SHP77 treated with DMSO at 0.1 percent for 48 hours (cell line): ENCODE measurements at regions not wholly inside any gene's neighbourhood (a gene's known extent, or its start where the extent isn't known, plus 50 kb on each side); places are given as distances from the start of the nearest gene placed in this dataset.

Source experiments
- DNase-seq: peaks from one replicate; lab custom pipeline; 2025; lab: John Stamatoyannopoulos, UW

DNA sequence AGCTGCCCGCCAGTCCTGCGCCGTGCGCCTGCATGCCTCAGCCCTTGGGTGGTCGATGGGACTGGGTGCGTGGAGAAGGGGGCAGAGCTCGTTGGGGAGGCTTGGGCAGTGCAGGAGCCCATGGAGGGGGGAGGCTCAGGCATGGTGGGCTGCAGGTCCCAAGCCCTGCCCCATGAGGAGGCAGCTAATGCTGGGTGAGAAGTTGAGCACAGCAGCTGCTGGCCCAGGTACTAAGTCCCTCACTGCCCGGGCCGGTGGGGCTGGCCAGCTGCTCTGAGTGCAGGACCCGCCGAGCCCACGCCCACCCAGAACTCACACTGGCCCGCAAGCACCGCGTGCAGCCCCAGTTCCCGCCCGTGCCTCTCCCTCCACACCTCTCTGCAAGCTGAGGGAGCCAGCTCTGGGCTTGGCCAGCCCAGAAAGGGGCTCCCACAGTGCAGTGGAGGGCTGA is 764.3 kb upstream of the TYRP1 start:
- DNase-seq = no peak

DNA sequence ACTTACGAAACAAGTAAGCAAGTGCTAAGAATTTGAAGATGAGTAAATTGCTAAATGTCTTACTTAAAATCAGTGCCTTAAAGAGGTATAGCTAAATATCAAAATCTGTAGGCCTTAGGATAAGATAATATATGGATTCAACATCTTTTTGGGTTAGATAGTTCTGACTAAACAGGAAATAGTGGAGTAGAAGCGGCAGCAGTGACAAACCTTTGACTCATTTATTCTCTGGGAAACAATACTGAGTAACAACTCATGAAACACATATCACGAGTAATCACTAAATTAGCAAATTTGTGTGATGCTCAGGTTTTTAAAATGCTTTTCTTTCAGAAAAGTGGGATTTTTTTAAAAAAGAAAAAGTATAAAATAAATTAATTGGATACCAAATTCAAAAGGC is 762.1 kb upstream of the TYRP1 start:
- DNase-seq = no peak

DNA sequence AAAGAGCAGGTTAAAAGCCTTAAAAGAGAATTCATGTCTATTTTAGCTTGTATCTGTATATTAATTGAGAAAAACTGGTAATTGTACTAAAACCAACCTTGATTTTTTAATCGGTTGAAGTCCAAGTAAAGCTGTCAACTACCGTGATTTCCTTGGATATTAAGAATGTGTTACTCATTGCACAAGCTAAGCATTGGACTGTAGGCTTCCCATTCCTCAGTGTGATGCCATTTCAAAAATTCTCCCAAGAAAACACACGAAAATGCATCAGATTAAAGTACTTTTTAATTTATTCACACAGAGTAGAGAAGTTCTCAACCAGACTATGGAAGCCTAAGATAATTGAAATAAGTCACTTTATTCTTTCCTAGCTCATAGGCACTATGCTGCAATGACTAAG is 761.4 kb upstream of the TYRP1 start:
- no peak for DNase-seq

DNA sequence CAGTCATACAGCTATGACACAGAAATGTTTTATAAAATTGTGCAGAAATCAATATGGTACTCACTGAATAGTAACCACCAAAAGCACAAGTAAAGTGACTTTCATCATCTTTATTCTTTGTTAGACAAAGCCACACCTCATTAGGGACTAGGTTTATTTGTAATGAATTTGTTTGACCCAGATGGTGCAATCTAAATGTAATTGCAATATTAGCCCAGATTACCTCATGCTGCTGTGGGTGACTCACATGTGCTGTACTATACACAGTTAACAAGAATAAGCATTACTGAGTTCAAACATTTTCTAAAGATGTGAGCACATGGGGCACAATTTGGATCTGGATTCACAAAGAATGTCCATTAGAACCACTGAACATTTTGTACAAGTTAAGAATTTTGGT is 759.3 kb upstream of the TYRP1 start:
- DNase-seq = no peak

DNA sequence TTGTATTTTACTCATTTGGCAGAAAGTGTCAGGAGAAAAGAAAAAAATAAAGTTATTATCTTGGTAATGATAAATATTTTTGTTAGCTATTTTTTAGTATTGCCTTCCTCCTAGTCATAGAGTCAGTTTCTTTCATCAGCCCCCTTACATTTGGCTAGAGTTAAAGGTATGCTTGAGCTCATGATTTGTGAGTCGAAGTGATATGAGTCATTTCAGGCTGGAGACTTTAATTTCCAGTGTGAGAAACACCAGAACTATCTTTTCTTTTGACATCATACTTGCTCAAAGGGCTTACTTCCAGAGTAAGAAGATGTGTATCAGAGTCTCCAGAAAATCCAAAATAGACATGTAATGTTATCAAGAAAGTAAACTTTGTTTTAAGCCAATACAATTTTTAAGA is 746.7 kb upstream of the TYRP1 start:
- DNase-seq = no peak

DNA sequence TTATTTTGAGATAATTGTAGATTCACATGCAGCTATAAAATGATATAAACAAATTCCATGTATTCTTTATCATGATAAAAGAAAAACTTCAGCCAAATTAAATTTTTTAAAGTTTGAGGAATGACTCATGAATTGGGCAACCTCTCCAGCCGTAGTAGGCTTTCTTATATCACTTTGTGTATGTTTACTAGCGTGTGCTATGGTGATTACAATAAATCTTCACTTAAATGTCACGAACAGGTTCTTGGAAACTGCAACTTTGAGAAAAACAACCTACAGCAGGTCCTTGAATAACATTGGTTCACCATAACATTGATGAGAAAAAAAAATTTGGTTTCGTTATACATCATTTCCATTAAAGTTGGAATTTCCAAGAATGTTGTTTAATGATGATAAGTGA is 730.9 kb upstream of the TYRP1 start:
- DNase-seq = no peak

DNA sequence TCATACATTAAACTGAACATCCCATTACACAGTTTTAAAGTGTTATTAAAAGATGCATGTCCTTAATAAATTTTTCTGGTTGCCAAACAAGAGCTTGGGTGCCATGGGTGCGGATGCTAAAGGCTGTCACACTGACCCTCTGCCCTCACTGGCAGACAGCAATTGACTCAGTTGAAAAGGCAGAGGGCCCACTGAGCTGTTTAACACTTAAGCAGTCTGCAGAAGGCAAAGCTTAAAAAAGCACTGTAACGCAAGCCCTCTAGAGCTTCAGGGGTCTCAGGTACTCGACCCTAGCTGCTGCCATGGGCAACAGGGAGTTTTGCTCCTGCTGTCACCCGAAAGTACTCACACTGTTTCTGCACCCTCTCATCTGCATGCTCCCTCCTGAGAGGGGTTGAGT is 726.4 kb upstream of the TYRP1 start:
- no peak for DNase-seq

DNA sequence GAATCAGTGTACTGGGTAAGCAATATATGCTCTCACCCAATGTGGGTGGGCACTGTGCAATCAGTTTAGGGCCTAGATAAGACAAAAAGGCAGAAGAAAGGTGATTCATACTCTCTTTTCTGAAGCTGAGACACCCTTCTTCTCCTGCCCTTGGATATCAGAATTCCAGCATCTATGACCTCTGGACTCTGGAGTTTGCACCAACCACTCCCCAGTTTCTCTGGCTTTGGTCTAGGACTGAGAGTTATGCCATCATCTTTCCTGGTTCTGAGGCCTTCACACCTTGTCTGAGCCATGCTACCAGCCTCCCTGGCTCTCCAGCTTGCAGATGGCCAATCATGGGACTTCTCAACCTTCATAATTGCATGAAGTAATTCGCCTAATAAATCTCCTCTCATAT is 724.6 kb upstream of the TYRP1 start:
- DNase-seq = no peak

DNA sequence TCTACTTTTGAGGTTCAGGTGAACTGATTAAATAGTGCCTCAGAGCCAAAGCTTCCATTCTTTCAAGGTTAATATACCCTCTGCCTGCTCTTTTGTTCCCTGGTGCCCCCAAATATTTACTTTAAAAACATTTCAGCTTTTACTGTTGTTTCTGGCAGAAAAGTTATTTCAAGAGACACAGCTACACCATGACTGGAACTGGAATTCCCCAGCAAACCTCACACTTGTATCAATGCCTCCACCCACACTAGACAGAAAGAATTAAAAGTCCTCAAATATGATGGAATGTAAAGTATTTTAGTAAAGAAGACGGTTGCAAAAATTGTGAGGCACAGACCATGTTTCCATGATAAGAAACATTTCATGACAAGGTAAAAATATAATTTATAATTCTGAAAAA is 720.2 kb upstream of the TYRP1 start:
- no peak for DNase-seq

DNA sequence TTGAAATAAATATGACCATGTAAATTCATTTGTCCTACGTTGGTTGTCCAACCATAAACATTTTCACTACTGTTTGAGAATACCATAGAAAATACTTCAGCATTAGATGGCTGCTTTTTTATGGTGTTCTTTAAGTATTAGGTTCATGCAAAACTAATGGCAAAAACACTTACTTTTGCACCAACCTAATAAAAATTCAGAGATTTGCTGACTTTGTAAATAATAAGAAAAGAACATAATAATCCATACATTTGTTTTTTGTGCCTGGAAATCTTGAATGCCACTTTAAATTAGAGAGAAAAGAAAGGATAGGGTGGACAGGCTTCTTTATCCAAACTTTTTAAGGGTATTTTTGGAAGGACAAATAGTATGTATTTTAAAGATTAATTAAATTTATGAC is 719.7 kb upstream of the TYRP1 start:
- no peak for DNase-seq

DNA sequence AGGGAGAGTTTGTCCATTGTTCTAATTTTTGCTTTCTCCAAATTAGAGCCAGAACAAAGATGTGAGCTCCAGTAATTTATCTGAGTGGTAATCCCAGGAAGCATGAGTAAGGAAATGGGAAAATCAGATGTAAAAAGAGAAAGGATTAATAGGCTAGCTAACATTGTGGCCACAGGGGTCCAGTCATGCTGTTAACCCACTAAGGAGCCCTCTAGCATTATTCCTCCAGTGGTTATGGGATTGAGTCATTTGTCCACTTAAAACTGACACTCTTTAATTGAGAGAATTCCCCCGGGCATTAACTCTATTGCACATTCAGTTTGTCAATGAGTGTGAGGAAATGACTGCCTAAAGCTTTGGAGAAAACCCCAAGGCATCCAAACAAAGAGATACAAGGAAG is 700.3 kb upstream of the TYRP1 start:
- no peak for DNase-seq

DNA sequence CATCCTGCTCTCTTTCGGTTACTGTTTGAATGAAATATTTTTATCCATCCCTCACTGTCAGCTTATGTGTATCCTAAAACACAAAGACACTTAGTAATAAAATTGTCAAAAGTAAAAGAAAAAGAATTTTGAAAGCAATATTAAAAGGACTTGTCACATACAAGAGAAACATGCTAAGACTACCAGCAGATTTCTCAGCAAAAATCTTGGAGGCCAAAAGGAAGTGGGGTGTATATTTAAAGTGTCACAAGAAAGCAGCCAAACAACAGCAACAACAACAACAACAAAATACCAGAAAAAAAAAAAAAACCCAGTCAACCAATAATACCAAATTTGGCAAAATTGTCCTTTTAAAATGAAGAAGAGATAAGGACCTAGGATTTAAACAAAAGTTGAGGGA is 678.7 kb upstream of the TYRP1 start:
- no peak for DNase-seq

DNA sequence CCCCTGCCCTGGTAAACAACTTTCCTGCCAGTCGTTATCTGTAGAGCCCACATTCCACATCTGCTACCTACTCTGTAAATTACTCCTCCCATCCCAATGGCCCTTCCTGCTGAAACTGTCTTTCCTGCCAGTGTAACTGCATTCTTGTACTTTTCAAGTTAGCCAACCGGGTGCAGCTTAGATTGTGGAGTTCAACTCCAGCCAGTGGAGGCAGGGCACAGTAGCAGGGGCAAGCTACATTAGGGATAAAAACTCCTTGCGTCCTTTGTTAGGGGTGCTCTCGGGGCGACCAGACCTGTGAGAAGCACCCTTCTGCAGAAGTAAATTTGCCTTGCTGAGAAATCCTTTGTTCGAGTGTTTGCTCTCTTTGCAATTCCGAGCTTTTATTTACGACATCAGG is 639.0 kb upstream of the TYRP1 start:
- DNase-seq = no peak

DNA sequence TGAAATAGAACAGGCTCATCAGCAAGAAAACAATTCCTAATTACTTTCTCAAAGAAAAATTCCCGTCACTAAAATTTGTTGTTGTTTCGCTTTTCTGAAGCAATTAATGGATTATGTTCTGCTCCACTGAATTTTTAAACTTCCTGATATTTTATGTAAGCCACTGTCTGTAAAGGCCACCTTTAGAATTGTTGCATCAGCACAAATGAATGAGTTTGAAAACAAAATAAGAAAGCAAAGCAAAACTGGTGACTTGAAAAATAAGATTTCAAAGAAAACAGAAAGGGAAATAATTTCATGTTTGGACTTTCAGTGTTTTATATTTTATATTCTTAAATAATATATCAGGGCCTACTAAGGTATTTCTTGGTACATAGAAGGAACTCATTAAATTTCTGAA is 636.3 kb upstream of the TYRP1 start:
- DNase-seq = no peak

DNA sequence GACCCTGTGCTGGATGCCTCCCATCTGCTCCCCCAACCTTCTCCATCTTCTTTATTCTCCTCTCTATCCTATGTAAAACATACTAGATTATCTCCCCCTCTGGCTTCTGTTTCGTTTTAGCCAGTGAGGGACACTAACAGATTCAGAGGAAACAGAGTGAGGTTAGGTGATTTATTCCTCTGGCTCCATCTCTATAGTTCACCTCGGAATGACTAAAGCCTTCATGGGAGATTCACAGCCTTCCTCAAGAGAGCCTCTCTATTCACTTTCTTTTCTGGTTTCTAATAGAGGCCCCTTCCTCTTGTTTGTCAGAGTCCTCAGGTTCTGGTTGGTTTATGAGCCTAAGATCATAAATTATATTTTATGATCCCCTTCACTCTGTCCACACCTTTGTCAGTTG is 633.1 kb upstream of the TYRP1 start:
- no peak for DNase-seq

DNA sequence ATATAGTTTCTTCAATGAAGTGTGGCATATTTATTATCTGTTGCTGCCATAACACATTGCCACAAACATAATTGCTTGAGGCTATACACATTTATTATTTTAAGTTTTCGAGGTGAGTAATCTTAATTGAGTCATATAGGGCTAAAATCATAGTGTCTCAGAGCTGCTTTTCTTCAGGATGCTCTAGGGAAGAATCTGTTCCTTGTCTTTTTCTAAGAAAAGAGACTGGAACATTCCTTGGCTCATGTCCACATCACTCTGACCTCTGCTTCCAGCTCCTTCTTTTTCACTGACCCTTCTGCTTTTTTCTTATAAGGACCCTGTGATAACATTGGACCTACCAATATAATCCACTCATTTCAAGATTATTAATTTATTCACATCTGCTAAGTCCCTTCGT is 632.4 kb upstream of the TYRP1 start:
- no peak for DNase-seq

DNA sequence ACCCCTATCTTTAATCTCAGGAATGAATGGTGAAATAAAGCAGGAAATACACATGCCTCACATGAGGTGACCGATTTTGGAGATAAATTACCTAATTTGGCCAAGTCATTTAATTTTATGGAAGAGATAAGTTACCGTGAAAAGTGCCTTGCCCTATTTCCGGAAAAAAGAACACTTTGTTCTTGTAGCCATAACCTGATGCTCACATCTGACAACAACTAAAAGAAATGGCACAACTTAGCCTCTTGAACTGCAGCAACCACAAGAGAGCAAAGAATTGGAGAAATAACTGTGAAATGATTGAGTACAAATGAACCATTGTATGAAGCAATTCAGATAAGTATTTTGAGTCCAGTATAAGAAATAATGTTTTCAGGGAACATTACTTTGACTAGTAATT is 628.1 kb upstream of the TYRP1 start:
- DNase-seq = no peak

DNA sequence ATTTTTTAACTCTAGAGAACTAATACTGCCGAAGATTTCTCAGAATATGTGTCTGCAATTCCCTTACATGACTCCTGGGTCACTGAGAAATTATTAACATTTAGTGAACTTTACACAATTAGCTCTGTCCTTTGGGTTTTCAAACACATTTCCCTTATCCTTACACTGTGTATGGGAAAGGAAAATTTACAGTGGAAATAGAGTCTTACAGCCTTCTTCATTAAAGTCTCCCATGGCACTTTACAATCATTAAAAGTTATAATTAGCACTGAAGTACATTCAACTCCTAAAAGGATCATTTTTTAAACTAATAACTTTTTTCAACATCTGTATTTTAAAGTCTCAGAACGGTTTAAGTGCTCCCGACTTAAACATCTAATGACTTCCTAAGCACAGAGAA is 627.5 kb upstream of the TYRP1 start:
- DNase-seq = no peak

DNA sequence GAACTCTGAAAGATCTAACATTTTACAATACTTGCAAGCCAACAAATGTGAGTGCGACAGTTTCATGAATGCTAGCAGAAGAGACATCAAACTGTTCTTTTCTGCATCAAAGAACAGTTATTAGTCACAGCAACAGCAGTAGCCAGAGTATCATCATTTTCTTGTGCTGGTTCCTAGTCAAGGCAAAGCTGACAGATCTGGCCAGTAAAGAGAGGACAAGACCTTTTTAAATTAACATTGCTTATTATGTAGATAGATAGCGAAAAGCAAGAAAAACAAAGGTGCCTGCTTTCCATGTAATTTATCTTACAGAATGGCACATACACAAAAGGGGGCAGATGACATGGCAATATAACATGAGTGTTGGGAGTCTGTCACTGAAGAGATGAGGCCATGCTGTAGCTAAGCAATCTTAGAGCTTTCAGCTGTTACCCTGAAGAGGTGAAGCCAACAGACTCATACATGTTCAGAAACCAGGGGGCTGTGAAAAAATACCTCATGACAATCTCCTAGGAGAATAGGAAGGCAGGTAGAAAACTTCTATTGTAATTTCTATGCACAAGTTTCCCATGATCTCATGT is 626.6 kb upstream of the TYRP1 start:
- DNase-seq = no peak

DNA sequence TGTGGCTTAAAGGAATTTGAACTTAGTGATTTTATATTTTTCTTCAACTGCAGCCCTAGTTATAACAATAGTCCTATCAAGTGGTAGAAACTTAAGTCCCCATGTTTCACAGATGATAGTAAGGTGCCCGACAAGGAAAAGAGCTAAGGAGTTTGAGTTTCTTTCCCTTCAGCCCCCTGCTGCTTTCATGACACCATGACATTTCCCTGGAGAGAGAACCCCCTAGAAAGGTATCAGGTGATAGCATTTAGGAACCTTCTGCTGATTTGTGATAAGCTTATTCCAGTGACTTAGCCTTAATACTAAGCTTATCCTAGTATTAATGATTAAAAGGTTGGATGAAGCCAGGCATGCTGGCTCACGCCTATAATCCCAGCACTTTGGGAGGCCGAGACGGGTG is 623.8 kb upstream of the TYRP1 start:
- DNase-seq = no peak

DNA sequence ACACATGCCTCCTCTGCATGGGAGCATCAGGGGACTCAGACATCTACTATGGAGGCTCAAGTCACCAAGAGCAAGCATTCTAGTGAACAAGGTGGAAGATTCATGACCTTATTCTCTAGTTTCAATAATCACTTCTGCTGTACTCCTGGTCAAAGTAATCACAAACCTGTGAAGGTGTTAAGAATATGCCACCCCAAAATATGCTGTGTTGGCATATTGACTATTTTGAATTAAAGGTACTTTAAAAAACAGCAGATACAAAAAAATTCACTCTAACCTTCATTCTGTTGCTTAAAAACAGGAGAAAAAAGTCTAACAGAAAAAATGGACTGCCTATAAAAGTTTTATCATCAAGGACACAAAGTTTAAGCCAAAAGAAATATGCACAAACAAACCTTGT is 607.8 kb upstream of the TYRP1 start:
- no peak for DNase-seq

DNA sequence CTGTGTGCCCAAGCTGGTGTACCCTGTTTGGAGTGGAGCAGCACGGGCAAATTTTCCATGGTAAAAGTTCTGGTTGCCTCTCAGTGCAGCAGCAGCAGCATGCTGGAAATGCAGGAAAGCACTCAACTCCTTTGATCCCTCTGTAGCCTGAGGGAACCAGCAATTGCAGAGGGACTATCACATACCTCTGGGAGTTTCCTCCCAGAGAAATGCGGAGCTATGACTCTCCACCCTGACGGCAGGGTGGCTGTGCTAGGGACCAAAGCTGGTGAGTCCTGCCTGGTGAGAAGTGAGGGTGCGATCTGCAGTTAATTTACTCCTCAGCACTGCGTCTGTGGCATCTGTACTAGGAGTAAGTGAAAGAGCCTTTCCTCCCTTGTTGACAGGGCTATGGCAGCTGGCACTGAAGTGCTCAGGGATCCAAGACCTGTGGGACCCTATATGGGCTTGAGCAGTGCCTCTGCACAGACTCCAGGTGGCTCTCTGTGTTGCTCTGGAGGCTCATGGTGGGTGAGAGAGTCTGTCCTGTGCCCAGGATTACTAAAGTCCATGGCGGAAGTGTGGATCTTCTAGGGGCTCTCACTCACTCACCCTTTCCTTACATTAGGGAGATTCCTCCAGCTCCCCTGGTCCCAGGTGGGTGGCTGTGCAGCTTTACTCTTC is 601.2 kb upstream of the TYRP1 start:
- no peak for DNase-seq

DNA sequence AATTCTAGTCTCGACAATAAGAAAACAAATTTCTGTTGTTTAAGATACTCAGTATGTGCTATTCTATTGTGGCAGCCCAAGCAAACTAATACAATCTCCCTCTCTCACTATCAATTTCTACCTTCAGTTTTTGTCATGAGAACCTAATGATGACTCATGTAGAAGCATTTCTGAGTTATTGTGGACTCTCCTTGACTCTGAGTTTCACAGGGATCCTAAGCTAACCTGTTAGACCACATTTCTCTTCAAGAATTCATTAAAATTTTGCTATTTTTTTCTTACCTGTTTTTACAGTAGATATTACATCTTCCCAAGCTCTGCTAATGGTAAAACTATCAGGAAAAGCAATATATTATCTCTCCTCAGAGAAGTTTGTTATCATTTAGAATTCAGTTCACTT is 599.1 kb upstream of the TYRP1 start:
- no peak for DNase-seq

DNA sequence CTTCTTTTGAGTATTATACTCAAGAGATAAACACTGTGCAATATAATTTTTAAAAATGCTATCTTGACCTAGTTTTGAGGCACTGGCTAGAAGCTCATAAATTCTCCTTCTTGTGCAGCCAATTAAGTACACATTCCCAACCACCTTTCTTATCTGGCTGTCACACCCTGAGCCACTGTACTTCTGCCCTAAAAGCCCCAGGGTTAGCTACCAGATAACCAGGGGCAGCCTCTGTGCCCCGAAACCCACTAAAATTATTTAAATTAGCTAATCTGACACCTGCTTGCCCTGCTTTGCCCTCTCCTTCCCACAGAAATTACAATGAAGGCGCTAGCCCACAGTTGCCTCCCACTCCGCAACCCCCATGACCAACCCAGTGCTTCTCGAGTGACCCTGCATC is 597.3 kb upstream of the TYRP1 start:
- DNase-seq = no peak

DNA sequence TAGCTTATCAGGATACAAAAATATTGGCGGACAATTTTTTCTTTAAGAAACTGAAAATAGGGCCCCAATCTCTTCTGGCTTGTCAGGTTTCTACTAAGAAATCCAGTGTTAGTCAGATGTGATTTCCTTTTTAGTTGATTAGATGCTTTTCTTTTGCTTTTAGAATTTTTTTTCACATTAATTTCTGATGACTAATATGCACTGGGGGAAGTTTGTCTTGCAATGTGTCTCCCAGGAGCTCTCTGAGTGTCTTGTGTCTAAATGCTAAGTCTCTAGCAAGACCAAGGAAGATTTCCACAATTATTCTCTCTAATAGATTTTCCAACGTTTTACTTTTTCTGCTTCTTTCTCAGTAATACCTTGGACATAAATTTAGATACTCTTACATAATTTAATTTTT is 559.8 kb upstream of the TYRP1 start:
- DNase-seq = no peak
